Osteocyte (in vitro differentiated cells): ENCODE measurements at regions not wholly inside any gene's neighbourhood (a gene's known extent, or its start where the extent isn't known, plus 50 kb on each side); places are given as distances from the start of the nearest gene placed in this dataset.

Source experiments
- DNase-seq: peaks from one replicate; pipeline ENCODE4 v3.0.0; 2021; ENCODE audit warnings: mixed read lengths; ENCODE audit not compliant: unreplicated experiment; ENCODE audit errors: extremely low spot score
- H3K27ac Mint-ChIP-seq: one replicate; pipeline ENCODE4 v1.8.0; 2021; ENCODE audit warnings: mild to moderate bottlenecking, mixed read lengths; ENCODE audit not compliant: unreplicated experiment
- H3K27me3 Mint-ChIP-seq: one replicate; pipeline ENCODE4 v1.8.0; 2021; ENCODE audit warnings: mixed read lengths; ENCODE audit not compliant: unreplicated experiment
- H3K36me3 Mint-ChIP-seq: one replicate; pipeline ENCODE4 v1.8.0; 2021; ENCODE audit warnings: mixed read lengths; ENCODE audit not compliant: unreplicated experiment
- H3K4me1 Mint-ChIP-seq: one replicate; pipeline ENCODE4 v1.8.0; 2021; ENCODE audit warnings: mixed read lengths; ENCODE audit not compliant: unreplicated experiment
- H3K4me3 Mint-ChIP-seq: one replicate; pipeline ENCODE4 v1.8.0; 2021; ENCODE audit warnings: mild to moderate bottlenecking, moderate library complexity, mixed read lengths; ENCODE audit not compliant: unreplicated experiment
- H3K9me3 Mint-ChIP-seq: one replicate; pipeline ENCODE4 v1.8.0; 2021; ENCODE audit warnings: mixed read lengths; ENCODE audit not compliant: unreplicated experiment
- TF ChIP-seq, protein P1 (sequence below): fragments of 200-600 bp; sonication (generic); IDR thresholded peaks from 2 replicates; pipeline ENCODE4 v1.5.0; 2021; ENCODE audit warnings: antibody characterized with exemption, mild to moderate bottlenecking, moderate library complexity

DNA sequence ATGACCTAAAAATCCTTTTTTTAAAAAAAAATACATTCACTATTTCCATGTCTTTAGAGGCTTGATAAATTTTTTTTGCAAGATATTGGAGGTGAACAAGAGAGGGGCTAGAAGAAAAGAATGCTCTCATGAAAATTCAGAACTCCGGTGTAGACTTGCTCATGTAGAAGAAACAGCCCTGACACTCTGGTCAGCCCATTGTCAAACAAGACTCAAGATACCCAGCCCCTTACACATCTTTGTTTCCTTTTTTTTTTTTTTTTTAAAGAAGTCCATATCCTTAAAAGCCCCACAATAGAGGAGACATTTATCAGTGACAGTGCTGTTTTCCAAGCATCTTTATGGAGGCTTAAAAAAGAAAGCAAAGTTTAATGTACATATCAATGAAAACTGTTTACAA lies 196.8 kb upstream of the RORA start:
- no peaks in the 10 kb centered on the region for H3K36me3 Mint-ChIP-seq
- TF ChIP-seq, protein P1, sequence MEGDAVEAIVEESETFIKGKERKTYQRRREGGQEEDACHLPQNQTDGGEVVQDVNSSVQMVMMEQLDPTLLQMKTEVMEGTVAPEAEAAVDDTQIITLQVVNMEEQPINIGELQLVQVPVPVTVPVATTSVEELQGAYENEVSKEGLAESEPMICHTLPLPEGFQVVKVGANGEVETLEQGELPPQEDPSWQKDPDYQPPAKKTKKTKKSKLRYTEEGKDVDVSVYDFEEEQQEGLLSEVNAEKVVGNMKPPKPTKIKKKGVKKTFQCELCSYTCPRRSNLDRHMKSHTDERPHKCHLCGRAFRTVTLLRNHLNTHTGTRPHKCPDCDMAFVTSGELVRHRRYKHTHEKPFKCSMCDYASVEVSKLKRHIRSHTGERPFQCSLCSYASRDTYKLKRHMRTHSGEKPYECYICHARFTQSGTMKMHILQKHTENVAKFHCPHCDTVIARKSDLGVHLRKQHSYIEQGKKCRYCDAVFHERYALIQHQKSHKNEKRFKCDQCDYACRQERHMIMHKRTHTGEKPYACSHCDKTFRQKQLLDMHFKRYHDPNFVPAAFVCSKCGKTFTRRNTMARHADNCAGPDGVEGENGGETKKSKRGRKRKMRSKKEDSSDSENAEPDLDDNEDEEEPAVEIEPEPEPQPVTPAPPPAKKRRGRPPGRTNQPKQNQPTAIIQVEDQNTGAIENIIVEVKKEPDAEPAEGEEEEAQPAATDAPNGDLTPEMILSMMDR, result no peak
- H3K27ac Mint-ChIP-seq, result no peak overlapping the region
- H3K9me3 Mint-ChIP-seq, result no peaks in the 10 kb centered on the region
- no peak overlapping the region for H3K4me3 Mint-ChIP-seq
- no peaks in the 10 kb centered on the region for H3K4me1 Mint-ChIP-seq
- no peak for DNase-seq
- H3K27me3 Mint-ChIP-seq, result peaks cover 12% of the 10 kb centered on the region

DNA sequence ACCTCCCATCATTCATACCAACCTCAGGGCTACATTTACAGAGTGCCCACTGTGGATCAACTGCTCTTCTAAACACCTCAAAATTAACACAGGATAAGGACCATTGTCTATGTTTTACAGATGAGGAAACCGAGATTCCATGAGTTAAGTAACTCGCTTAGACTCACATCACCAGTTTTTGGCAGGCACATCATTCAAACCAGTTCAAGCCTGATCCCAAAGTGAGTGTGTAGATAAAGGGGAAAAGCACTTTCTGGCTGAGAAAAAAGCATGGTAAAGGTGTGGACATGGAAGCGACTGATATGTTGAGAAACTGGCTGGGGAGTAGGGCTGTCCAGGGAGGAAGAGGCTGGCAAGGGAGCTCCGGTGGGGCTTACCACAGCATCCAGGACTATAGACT lies 193.7 kb upstream of the RORA start:
- H3K27ac Mint-ChIP-seq, result no peak overlapping the region
- H3K27me3 Mint-ChIP-seq, result peaks cover 9% of the 10 kb centered on the region
- H3K9me3 Mint-ChIP-seq, result no peaks in the 10 kb centered on the region
- no peaks in the 10 kb centered on the region for H3K4me1 Mint-ChIP-seq
- no peak overlapping the region for H3K4me3 Mint-ChIP-seq
- DNase-seq, result no peak
- TF ChIP-seq, protein P1, result no peak
- no peaks in the 10 kb centered on the region for H3K36me3 Mint-ChIP-seq

DNA sequence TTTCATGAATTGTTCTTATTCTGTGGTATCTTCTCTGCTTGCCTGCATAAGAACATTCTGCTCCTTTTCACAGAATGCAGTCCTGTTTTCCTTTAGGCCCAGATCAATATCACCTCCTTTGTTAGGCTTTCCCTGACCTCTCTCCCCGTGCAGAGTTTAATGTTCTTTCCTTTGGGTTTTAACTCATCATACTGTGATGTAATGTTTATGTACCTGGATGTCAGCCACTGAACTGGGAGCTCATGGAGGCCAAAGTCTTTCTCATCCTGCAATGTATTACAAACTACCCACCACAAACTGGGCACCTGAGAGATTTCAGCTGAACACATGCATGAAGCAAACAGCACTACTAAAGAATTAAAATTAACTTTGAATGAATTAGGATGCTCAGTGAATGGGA lies 192.8 kb upstream of the RORA start:
- no peaks in the 10 kb centered on the region for H3K36me3 Mint-ChIP-seq
- peaks cover 9% of the 10 kb centered on the region for H3K27me3 Mint-ChIP-seq
- no peaks in the 10 kb centered on the region for H3K4me1 Mint-ChIP-seq
- H3K4me3 Mint-ChIP-seq, result no peak overlapping the region
- H3K27ac Mint-ChIP-seq, result no peak overlapping the region
- TF ChIP-seq, protein P1, result no peak
- no peaks in the 10 kb centered on the region for H3K9me3 Mint-ChIP-seq
- DNase-seq, result no peak

DNA sequence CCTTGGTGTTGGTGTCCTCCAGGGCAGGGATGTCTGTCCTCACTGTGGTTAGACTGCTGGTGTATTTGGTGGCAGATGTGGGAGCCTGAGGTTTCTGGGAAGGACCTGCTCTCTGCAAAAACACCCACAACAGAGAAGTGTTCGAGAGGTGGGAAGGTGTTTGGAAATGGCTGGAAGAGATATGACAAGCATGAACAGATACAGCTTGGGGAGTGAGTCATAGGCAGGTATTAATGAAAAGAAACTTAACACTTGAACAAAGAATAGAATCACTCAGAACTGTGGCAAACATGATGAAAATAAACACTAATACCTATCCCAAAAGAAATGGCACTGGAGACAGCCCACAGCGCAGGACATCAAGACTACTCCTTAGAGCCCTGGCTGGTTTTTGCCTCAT lies 192.4 kb upstream of the RORA start:
- Mint-ChIP-seq H3K36me3 (no peaks in the 10 kb centered on the region), H3K27me3 (peaks cover 9% of the 10 kb centered on the region), H3K27ac (no peak overlapping the region), H3K4me3 (no peak overlapping the region), H3K9me3 (no peaks in the 10 kb centered on the region), H3K4me1 (no peaks in the 10 kb centered on the region)
- no peak for DNase-seq
- TF ChIP-seq, protein P1, result no peak

DNA sequence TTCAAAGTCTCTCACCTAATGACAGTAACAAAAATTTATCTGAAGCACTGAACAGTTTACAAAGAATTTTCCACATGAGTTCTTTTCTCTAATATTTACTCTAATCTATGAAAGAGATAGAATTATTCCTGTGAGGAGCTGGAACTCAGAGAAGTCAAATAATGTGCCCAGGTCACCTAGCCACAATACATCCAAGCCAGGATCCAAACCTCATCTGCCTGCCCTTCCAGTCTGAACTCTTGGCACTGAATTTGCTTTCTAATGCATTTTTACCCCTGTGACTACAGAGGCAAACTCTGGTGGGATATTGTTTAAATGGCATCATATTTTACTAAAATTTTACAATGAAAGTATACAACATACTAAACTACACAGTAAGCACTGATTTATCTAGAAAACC lies 191.4 kb upstream of the RORA start:
- H3K36me3 Mint-ChIP-seq, result no peaks in the 10 kb centered on the region
- TF ChIP-seq, protein P1, result no peak
- H3K27ac Mint-ChIP-seq, result no peak overlapping the region

More for the DNA sequence above, 191.4 kb upstream of the RORA start:
- no peak for DNase-seq
- peaks cover 9% of the 10 kb centered on the region for H3K27me3 Mint-ChIP-seq
- no peaks in the 10 kb centered on the region for H3K4me1 Mint-ChIP-seq
- H3K9me3 Mint-ChIP-seq, result no peaks in the 10 kb centered on the region
- H3K4me3 Mint-ChIP-seq, result no peak overlapping the region
